CD14-positive monocyte (primary cell): ENCODE measurements at regions not wholly inside any gene's neighbourhood (a gene's known extent, or its start where the extent isn't known, plus 50 kb on each side); places are given as distances from the start of the nearest gene placed in this dataset.

Experiments used
- DNase-seq, 3 donors: peaks; one replicate each; pipeline ENCODE4 v3.0.0-alpha.2; 2011 to 2022
- H2AFZ ChIP-seq: 2 replicates; pipeline ENCODE4 v1.6.0; 2012; ENCODE audit warnings: mild to moderate bottlenecking, low read depth, low read length, inconsistent platforms; ENCODE audit not compliant: insufficient read depth, poor library complexity, severe bottlenecking
- H3K27ac ChIP-seq, 2 donors: 1 replicate in 1 of 2; 2 replicates in 1 of 2; pipeline ENCODE4 v1.5.1; 2012 to 2013; ENCODE audit warnings: low read length in 2 of 2, control low read depth in 1 of 2, inconsistent platforms in 1 of 2, low read depth in 1 of 2, mild to moderate bottlenecking in 1 of 2
- H3K27me3 ChIP-seq, 2 donors: one replicate each; pipeline versions ENCODE4 v1.6.0 to v1.6.1; 2011 to 2013; ENCODE audit warnings: low read length in 2 of 2; ENCODE audit not compliant: control insufficient read depth in 2 of 2, insufficient read depth in 2 of 2
- H3K36me3 ChIP-seq, 2 donors: replicated peaks in 1 of 2; 1 replicate in 1 of 2; 2 replicates in 1 of 2; pipeline versions ENCODE4 v1.5.1 to v1.6.1; 2012 to 2013; ENCODE audit warnings: low read length in 2 of 2, control low read depth in 1 of 2, inconsistent platforms in 1 of 2, mild to moderate bottlenecking in 1 of 2; ENCODE audit not compliant: insufficient read depth in 2 of 2, control insufficient read depth in 1 of 2
- H3K4me1 ChIP-seq, 2 donors: 1 replicate in 1 of 2; 2 replicates in 1 of 2; pipeline versions ENCODE4 v1.5.1 to v1.6.1; 2012 to 2013; ENCODE audit warnings: low read length in 2 of 2, control low read depth in 1 of 2, inconsistent platforms in 1 of 2, mild to moderate bottlenecking in 1 of 2, moderate library complexity in 1 of 2; ENCODE audit not compliant: insufficient read depth in 2 of 2, control insufficient read depth in 1 of 2
- H3K4me2 ChIP-seq: replicated peaks from 2 replicates; pipeline ENCODE3; 2012; ENCODE audit warnings: low read length, moderate library complexity, mild to moderate bottlenecking; ENCODE audit not compliant: poor library complexity, severe bottlenecking; ENCODE audit errors: extremely low read depth
- H3K4me3 ChIP-seq, 3 experiments: fragments of 200-600 bp in 1 of 3; sonication (generic) in 1 of 3; replicated peaks in 1 of 3; 1 replicate in 2 of 3; 2 replicates in 1 of 3; pipeline ENCODE4 v1.5.1; 2011 to 2013; ENCODE audit warnings: low read length in 3 of 3, mild to moderate bottlenecking in 3 of 3, control low read depth in 2 of 3, low read depth in 2 of 3, inconsistent platforms in 1 of 3, moderate library complexity in 1 of 3
- H3K79me2 ChIP-seq: 2 replicates; pipeline ENCODE4 v1.6.0; 2012; ENCODE audit warnings: mild to moderate bottlenecking, control low read depth, inconsistent platforms, low read length, moderate library complexity; ENCODE audit not compliant: insufficient read depth
- H3K9ac ChIP-seq: 2 replicates; pipeline ENCODE4 v1.6.0; 2017; ENCODE audit warnings: low read length, mild to moderate bottlenecking; ENCODE audit not compliant: insufficient read depth, poor library complexity, severe bottlenecking
- H3K9me3 ChIP-seq, 2 donors: replicated peaks in 1 of 2; 1 replicate in 1 of 2; 2 replicates in 1 of 2; pipeline versions ENCODE4 v1.5.1 to v1.6.1; 2012 to 2013; ENCODE audit warnings: low read length in 2 of 2, control low read depth in 1 of 2; ENCODE audit not compliant: control insufficient read depth in 1 of 2, insufficient read depth in 1 of 2
- H4K20me1 ChIP-seq: 2 replicates; pipeline ENCODE4 v1.6.0; 2012; ENCODE audit warnings: mild to moderate bottlenecking, low read length, control low read depth, moderate library complexity; ENCODE audit not compliant: insufficient read depth
- H3K27ac Mint-ChIP-seq, 7 donors: one replicate each; pipeline ENCODE4 v1.8.0; 2020; ENCODE audit warnings: mild to moderate bottlenecking in 7 of 7, mixed read lengths in 7 of 7, moderate library complexity in 6 of 7, inconsistent platforms in 2 of 7
- H3K27me3 Mint-ChIP-seq, 3 donors: one replicate each; pipeline ENCODE4 v1.8.0; 2021 to 2022; ENCODE audit warnings: low read depth in 3 of 3, mild to moderate bottlenecking in 3 of 3, mixed read lengths in 3 of 3, moderate library complexity in 3 of 3, inconsistent platforms in 1 of 3
- H3K36me3 Mint-ChIP-seq, 2 donors: one replicate each; pipeline ENCODE4 v1.8.0; 2020; ENCODE audit warnings: mixed read lengths in 2 of 2, inconsistent platforms in 1 of 2, mild to moderate bottlenecking in 1 of 2
- H3K4me1 Mint-ChIP-seq: one replicate; pipeline ENCODE4 v1.8.0; 2020; ENCODE audit warnings: mild to moderate bottlenecking, mixed read lengths
- H3K4me3 Mint-ChIP-seq, 2 donors: one replicate each; pipeline ENCODE4 v1.8.0; 2020; ENCODE audit warnings: mild to moderate bottlenecking in 2 of 2, mixed read lengths in 2 of 2, moderate library complexity in 1 of 2
- H3K9me3 Mint-ChIP-seq, 7 donors: one replicate each; pipeline ENCODE4 v1.8.0; 2020 to 2022; ENCODE audit warnings: mixed read lengths in 7 of 7, mild to moderate bottlenecking in 6 of 7, moderate library complexity in 6 of 7, inconsistent platforms in 2 of 7
- WGBS: methylation state at CpG from one replicate; pipeline ENCODE4 v1.1.5; 2013; ENCODE audit warnings: missing lambda C conversion rate; ENCODE audit not compliant: insufficient coverage; 5-methylcytosine and 5-hydroxymethylcytosine counted together
- intact Hi-C, 2 donors: fragments of 100-400 bp; cut with micrococcal nuclease; formaldehyde crosslinking; loops; one replicate each; pipeline versions ENCODE4 v1.15.0 to v1.15.1; 2023
- TF ChIP-seq, protein P1 (sequence below): fragments of 200-600 bp; IDR thresholded peaks from one replicate; pipeline ENCODE4 v1.8.0; 2022; ENCODE audit warnings: antibody characterized with exemption, mild to moderate bottlenecking

DNA sequence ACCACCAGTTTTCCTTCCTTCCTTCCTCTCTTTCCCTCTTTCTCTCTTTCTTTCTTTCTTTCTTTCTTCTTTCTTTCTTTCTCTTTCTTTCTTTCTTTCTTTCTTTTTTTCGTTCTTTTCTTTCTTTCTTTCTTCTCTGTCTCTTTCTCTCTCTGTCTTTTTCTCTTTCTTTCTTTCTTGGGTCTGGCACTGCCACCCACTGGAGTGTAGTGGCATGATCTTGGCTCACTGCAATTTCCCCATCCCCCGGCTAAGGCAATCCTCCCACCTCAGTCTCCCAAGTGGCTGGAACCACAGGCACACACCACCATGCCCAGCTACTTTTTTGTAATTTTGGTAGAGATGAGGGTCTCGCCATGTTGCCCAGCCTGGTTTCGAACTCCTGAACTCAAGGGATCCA lies 51.6 kb upstream of the NHS start:
- no CpG with 5 or more reads among the region's 4 CpGs for WGBS
- Histone ChIP-seq H3K4me2 (no peak overlapping the region), H2AFZ (no peak overlapping the region), H3K79me2 (no peaks in the 10 kb centered on the region), H3K27ac (no peak overlapping the region), H3K36me3 (no peaks in the 10 kb centered on the region), H3K27me3 (no peaks in the 10 kb centered on the region), H3K9me3 (no peaks in the 10 kb centered on the region), H3K4me1 (no peaks in the 10 kb centered on the region), H4K20me1 (no peaks in the 10 kb centered on the region), H3K9ac (no peak overlapping the region), H3K4me3 (no peak overlapping the region)
- Mint-ChIP-seq H3K4me1 (no peaks in the 10 kb centered on the region), H3K9me3 (peaks cover 0 to 6% (median 0%) of the 10 kb centered on the region in 7 donors), H3K4me3 (no peak overlapping the region), H3K36me3 (no peaks in the 10 kb centered on the region), H3K27me3 (peaks cover 2 to 3% (median 3%) of the 10 kb centered on the region in 3 donors), H3K27ac (no peak overlapping the region)
- intact Hi-C loops: no loop called here
- DNase-seq: no peak
- TF ChIP-seq, protein P1, sequence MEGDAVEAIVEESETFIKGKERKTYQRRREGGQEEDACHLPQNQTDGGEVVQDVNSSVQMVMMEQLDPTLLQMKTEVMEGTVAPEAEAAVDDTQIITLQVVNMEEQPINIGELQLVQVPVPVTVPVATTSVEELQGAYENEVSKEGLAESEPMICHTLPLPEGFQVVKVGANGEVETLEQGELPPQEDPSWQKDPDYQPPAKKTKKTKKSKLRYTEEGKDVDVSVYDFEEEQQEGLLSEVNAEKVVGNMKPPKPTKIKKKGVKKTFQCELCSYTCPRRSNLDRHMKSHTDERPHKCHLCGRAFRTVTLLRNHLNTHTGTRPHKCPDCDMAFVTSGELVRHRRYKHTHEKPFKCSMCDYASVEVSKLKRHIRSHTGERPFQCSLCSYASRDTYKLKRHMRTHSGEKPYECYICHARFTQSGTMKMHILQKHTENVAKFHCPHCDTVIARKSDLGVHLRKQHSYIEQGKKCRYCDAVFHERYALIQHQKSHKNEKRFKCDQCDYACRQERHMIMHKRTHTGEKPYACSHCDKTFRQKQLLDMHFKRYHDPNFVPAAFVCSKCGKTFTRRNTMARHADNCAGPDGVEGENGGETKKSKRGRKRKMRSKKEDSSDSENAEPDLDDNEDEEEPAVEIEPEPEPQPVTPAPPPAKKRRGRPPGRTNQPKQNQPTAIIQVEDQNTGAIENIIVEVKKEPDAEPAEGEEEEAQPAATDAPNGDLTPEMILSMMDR: no peak
